Neural progenitor cell (in vitro differentiated cells): ENCODE measurements at regions not wholly inside any gene's neighbourhood (a gene's known extent, or its start where the extent isn't known, plus 50 kb on each side); places are given as distances from the start of the nearest gene placed in this dataset.

Source experiments
- DNase-seq: peaks from one replicate; pipeline ENCODE4 v3.0.0-alpha.2; 2016; ENCODE audit warnings: low spot score
- H2AFZ ChIP-seq: fragments of 200-600 bp; sonication (generic); replicated peaks from 2 replicates; pipeline ENCODE4 v1.6.1; 2016; ENCODE audit warnings: antibody characterized with exemption
- H3F3A ChIP-seq: fragments of 200-600 bp; sonication (generic); 2 replicates; pipeline ENCODE4 v1.6.1; 2016; ENCODE audit warnings: antibody characterized with exemption, low read depth
- H3K27ac ChIP-seq: fragments of 200-600 bp; sonication (generic); 2 replicates; pipeline ENCODE4 v1.5.1; 2016; ENCODE audit warnings: mild to moderate bottlenecking
- H3K27me3 ChIP-seq: fragments of 200-600 bp; sonication (generic); 2 replicates; pipeline ENCODE4 v1.6.1; 2016; ENCODE audit warnings: mild to moderate bottlenecking, moderate library complexity
- H3K36me3 ChIP-seq: fragments of 200-600 bp; sonication (generic); 2 replicates; pipeline ENCODE4 v1.5.1; 2016
- H3K4me1 ChIP-seq: fragments of 200-600 bp; sonication (generic); 2 replicates; pipeline ENCODE4 v1.6.1; 2016; ENCODE audit warnings: mixed run types
- H3K4me2 ChIP-seq: fragments of 200-600 bp; sonication (generic); 2 replicates; pipeline ENCODE4 v1.6.1; 2016
- H3K4me3 ChIP-seq: fragments of 200-600 bp; sonication (generic); 2 replicates; pipeline ENCODE4 v1.5.1; 2016
- H3K79me2 ChIP-seq: fragments of 200-600 bp; sonication (generic); 2 replicates; pipeline ENCODE4 v1.6.1; 2016; ENCODE audit warnings: low read depth
- H3K9ac ChIP-seq: fragments of 200-600 bp; sonication (generic); 2 replicates; pipeline ENCODE4 v1.6.1; 2016
- H3K9me3 ChIP-seq: fragments of 200-600 bp; sonication (generic); 2 replicates; pipeline ENCODE4 v1.5.1; 2016; ENCODE audit warnings: low read depth
- H4K20me1 ChIP-seq: fragments of 200-600 bp; sonication (generic); 2 replicates; pipeline ENCODE4 v1.6.1; 2016; ENCODE audit warnings: low read depth
- H3K27ac Mint-ChIP-seq: 3 replicates; pipeline ENCODE4 v1.8.0; 2021; ENCODE audit warnings: mixed read lengths
- H3K27me3 Mint-ChIP-seq: 2 replicates; pipeline ENCODE4 v1.8.0; 2022; ENCODE audit warnings: low read depth, mild to moderate bottlenecking, inconsistent platforms, moderate library complexity, mixed read lengths; ENCODE audit not compliant: insufficient read depth
- H3K36me3 Mint-ChIP-seq: 3 replicates; pipeline ENCODE4 v1.8.0; 2021; ENCODE audit warnings: mixed read lengths
- H3K4me1 Mint-ChIP-seq: 3 replicates; pipeline ENCODE4 v1.8.0; 2021; ENCODE audit warnings: mixed read lengths
- H3K4me3 Mint-ChIP-seq: 3 replicates; pipeline ENCODE4 v1.8.0; 2021; ENCODE audit warnings: mild to moderate bottlenecking, moderate library complexity, mixed read lengths
- H3K9me3 Mint-ChIP-seq: 3 replicates; pipeline ENCODE4 v1.8.0; 2020; ENCODE audit warnings: mixed read lengths
- EZH2 ChIP-seq: fragments of 200-600 bp; sonication (generic); IDR thresholded peaks from 2 replicates; pipeline ENCODE4 v1.6.1; 2017; ENCODE audit warnings: antibody characterized with exemption, mild to moderate bottlenecking, moderate library complexity
- EZH2phosphoT487 ChIP-seq: fragments of 200-600 bp; sonication (generic); IDR thresholded peaks from 2 replicates; pipeline ENCODE4 v1.6.1; 2017; ENCODE audit warnings: antibody characterized with exemption
- TF ChIP-seq, protein P1 (sequence below): fragments of 200-600 bp; sonication (generic); IDR thresholded peaks from 2 replicates; pipeline ENCODE4 v1.5.1; 2017; ENCODE audit warnings: antibody characterized with exemption, mild to moderate bottlenecking

DNA sequence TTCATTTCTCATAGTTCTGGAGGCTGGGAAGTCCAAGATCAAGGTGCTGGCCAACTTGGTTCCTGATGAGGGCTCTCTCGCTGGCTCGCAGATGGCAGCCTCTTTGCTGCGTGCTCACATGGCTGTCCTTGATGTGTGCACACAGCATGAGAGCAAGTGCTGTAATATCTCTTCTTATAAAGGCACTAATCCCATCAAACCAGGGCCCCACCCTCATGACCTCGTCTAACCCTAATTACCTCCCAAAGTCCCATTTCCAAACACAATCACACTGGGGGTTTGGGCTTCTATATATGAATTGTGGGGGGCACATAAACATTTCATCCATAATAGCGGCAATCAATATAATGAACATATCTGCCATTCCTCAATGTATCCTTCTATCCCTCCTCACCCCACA is 1062.1 kb downstream of the BRD1 start:
- Mint-ChIP-seq H3K4me1 (no peaks in the 10 kb centered on the region), H3K4me3 (no peak overlapping the region), H3K27ac (no peak overlapping the region), H3K9me3 (peaks cover 12% of the 10 kb centered on the region), H3K36me3 (no peaks in the 10 kb centered on the region), H3K27me3 (no peaks in the 10 kb centered on the region)
- no peaks in the 10 kb centered on the region for H3K79me2 ChIP-seq
- no peak overlapping the region for H3K4me2 ChIP-seq
- H2AFZ ChIP-seq, result no peak overlapping the region
- no peaks in the 10 kb centered on the region for H3F3A ChIP-seq
- no peaks in the 10 kb centered on the region for H3K27me3 ChIP-seq
- H3K4me3 ChIP-seq, result no peak overlapping the region
- DNase-seq, result no peak
- no peaks in the 10 kb centered on the region for H3K36me3 ChIP-seq
- H3K27ac ChIP-seq, result no peak overlapping the region
- no peaks in the 10 kb centered on the region for H3K9me3 ChIP-seq
- TF ChIP-seq EZH2phosphoT487 (no peak), EZH2 (no peak)
- TF ChIP-seq, protein P1, sequence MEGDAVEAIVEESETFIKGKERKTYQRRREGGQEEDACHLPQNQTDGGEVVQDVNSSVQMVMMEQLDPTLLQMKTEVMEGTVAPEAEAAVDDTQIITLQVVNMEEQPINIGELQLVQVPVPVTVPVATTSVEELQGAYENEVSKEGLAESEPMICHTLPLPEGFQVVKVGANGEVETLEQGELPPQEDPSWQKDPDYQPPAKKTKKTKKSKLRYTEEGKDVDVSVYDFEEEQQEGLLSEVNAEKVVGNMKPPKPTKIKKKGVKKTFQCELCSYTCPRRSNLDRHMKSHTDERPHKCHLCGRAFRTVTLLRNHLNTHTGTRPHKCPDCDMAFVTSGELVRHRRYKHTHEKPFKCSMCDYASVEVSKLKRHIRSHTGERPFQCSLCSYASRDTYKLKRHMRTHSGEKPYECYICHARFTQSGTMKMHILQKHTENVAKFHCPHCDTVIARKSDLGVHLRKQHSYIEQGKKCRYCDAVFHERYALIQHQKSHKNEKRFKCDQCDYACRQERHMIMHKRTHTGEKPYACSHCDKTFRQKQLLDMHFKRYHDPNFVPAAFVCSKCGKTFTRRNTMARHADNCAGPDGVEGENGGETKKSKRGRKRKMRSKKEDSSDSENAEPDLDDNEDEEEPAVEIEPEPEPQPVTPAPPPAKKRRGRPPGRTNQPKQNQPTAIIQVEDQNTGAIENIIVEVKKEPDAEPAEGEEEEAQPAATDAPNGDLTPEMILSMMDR, result no peak
- H4K20me1 ChIP-seq, result no peaks in the 10 kb centered on the region
- H3K4me1 ChIP-seq, result no peaks in the 10 kb centered on the region
- no peak overlapping the region for H3K9ac ChIP-seq

DNA sequence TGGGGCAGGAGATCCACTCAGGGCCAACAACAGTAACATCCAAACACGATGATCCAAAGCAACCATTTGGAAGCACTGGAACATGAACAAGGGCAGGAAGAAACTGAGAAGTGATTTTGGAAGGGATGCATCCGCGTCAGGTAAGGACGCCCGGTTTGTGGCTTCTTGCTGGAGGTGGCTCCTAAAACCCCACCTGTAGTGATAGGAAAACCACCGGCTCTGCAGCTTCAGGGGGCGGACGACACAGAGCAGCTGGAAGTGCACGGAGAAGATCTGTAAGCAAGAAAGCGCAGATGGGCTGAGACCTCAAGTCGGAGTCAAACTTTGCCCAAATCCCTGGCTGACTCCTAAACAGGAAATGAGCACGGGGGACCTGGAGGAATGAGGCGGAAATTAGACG is 1066.1 kb downstream of the BRD1 start:
- no peak overlapping the region for H2AFZ ChIP-seq
- H3K4me1 ChIP-seq, result no peaks in the 10 kb centered on the region
- H3K27ac ChIP-seq, result no peak overlapping the region
- H4K20me1 ChIP-seq, result no peaks in the 10 kb centered on the region
- H3K27me3 Mint-ChIP-seq, result no peaks in the 10 kb centered on the region
- no peaks in the 10 kb centered on the region for H3K9me3 ChIP-seq
- TF ChIP-seq, protein P1, result no peak
- no peak for TF ChIP-seq EZH2phosphoT487
- no peak for TF ChIP-seq EZH2
- no peaks in the 10 kb centered on the region for H3K27me3 ChIP-seq
- no peak overlapping the region for H3K4me3 Mint-ChIP-seq
- no peak overlapping the region for H3K4me3 ChIP-seq
- no peaks in the 10 kb centered on the region for H3K4me1 Mint-ChIP-seq
- H3K79me2 ChIP-seq, result no peaks in the 10 kb centered on the region
- no peak overlapping the region for H3K27ac Mint-ChIP-seq
- no peak overlapping the region for H3K4me2 ChIP-seq
- H3K36me3 ChIP-seq, result no peaks in the 10 kb centered on the region
- peaks cover 3% of the 10 kb centered on the region for H3K36me3 Mint-ChIP-seq
- no peak overlapping the region for H3K9ac ChIP-seq
- H3F3A ChIP-seq, result no peaks in the 10 kb centered on the region
- DNase-seq, result no peak
- peaks cover 10% of the 10 kb centered on the region for H3K9me3 Mint-ChIP-seq

DNA sequence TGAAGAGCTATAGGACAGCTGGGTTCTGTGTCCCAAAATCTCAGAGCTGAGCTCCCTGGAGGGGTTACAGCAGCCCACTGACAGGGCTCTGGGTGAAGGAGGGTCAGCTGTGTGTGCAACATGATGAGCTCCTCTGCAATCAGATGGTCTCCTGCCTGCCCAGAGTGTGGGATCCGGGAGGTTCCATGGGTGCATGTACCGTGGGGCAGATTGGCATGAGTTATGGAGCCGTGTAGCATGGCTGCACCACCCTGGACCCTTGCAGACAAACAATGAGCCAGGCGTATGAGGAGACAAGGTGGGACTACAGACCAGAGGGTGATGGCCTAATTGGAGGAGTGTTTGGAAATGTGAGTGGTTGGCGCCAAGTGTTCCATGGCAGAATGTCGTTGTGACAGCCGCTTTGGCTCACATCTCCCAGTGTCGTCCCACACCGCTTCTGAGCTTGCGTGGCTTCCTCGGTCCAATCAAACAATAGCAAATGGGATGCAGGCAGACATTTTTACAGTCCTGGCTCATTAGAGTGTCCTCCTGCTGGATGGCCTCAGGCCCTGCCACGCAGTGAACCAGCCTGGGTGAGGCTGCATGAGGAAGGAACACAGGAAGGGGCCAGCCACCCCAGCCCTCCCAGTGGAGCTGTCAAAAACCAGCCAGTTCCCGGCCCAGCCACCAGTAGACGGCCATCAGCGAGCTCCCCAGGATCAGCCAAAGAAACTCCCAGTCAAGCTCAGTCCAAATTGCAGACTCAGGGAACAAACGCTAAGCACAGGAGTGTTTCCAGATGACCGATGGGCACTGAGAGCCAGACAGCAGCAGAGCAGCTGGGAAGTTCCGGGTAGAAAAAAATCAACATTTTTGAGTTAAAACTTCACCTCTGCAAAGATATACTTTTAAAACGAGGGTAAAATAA is 1066.9 kb downstream of the BRD1 start:
- no peaks in the 10 kb centered on the region for H3K4me1 ChIP-seq
- TF ChIP-seq, protein P1, result no peak
- TF ChIP-seq EZH2 (no peak), EZH2phosphoT487 (no peak)
- H3K4me1 Mint-ChIP-seq, result no peaks in the 10 kb centered on the region

More for the DNA sequence above, 1066.9 kb downstream of the BRD1 start:
- Histone ChIP-seq H3K4me3 (no peak overlapping the region), H3K36me3 (no peaks in the 10 kb centered on the region), H2AFZ (no peak overlapping the region), H3K27me3 (no peaks in the 10 kb centered on the region), H3K79me2 (no peaks in the 10 kb centered on the region), H3K4me2 (no peak overlapping the region), H3K9me3 (no peaks in the 10 kb centered on the region), H4K20me1 (no peaks in the 10 kb centered on the region), H3F3A (no peaks in the 10 kb centered on the region), H3K9ac (no peak overlapping the region), H3K27ac (no peak overlapping the region)
- Mint-ChIP-seq H3K27ac (no peak overlapping the region), H3K9me3 (peaks cover 10% of the 10 kb centered on the region), H3K27me3 (no peaks in the 10 kb centered on the region), H3K36me3 (peaks cover 3% of the 10 kb centered on the region), H3K4me3 (no peak overlapping the region)
- no peak for DNase-seq
